GM21737 (cell line): ENCODE measurements at regions not wholly inside any gene's neighbourhood (a gene's known extent, or its start where the extent isn't known, plus 50 kb on each side); places are given as distances from the start of the nearest gene placed in this dataset.
"Not testable (repeated sequence)": the region's sequence is repeated elsewhere in the genome, so short reads cannot be mapped to it uniquely, and the experiment has no call there.

Experiments used
- ATAC-seq: cut with Tn5 transposase; IDR thresholded peaks from one replicate; pipeline ENCODE4 v1.9.1; 2021; ENCODE audit warnings: mild to moderate bottlenecking, moderate library complexity; ENCODE audit not compliant: unreplicated experiment

GRCh38 chr6:69623357-69623756, 173.5 kb downstream of the LMBRD1 start:
- ATAC-seq: no peak

DNA sequence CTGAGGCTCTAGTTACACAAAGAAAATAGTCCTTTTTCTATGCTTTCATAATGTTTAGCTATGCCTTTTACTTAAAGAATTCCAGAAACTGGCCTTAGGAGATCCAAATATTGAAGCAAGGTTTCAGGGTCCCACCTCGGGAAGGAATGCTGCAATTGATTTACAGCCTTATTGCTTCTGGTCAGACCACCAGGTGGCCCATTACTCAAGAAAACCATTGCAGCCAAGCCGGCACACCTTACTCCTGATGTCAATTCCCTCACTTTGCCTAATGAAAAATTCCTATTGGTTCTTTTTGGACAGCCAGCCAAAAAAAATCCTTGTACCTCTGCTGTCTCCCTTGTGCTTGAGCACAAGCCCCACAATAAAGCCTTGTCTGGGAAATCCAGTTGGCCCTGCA, 173.9 kb downstream of the LMBRD1 start:
- no peak for ATAC-seq

- ATAC-seq: no peak
Measured at GRCh38 chr6:69622230-69622629, 174.6 kb downstream of the LMBRD1 start.

GRCh38 chr6:69617163-69617562, 179.6 kb downstream of the LMBRD1 start:
- ATAC-seq: no peak

- no peak for ATAC-seq
Measured at GRCh38 chr6:69609836-69610472, 186.9 kb downstream of the LMBRD1 start.

- ATAC-seq: no peak
Measured at GRCh38 chr6:69601132-69601531, 195.7 kb downstream of the LMBRD1 start.

GRCh38 chr6:69594405-69594804, 202.4 kb downstream of the LMBRD1 start:
- ATAC-seq: no peak

DNA sequence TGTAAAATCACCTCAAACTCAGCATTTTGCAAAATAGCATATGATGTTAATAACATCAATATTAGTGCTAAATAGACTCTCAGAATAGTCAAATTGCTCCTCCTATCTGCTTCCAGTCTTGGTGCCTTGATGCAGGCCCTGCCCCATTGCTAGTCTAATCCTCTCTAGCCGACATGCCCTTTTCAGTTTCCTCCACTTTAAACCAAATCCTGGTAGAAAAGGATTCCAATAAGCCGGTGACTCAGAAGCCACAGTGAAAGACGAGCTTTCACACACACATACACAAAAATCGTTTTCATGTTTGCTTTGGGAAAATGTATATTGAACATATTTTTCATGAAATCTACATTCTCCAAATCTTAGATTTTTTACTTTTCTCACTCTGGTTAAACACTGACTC, 203.1 kb downstream of the LMBRD1 start:
- no peak for ATAC-seq

DNA sequence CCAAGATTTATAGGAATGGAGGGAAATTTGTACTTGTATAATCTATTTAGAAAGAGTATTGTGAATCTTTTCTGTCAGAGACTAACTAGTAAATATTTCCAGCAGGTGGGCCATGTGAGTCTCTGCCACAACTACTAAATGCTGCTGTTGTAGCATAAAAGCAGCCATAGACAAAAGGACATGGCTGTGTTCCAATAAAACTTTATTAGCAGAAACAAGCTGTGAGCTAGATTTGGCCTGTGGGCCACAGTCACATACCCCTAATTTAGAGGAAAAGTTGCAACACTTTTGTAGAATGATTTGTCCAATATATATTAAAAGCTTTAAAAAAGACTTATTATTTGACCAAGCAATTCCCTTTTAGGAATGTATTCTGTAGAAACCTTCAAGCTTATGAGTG, 207.2 kb downstream of the LMBRD1 start:
- no peak for ATAC-seq

GRCh38 chr6:69584913-69585729, 211.7 kb downstream of the LMBRD1 start:
- peak; percentile 81 for ATAC-seq

DNA sequence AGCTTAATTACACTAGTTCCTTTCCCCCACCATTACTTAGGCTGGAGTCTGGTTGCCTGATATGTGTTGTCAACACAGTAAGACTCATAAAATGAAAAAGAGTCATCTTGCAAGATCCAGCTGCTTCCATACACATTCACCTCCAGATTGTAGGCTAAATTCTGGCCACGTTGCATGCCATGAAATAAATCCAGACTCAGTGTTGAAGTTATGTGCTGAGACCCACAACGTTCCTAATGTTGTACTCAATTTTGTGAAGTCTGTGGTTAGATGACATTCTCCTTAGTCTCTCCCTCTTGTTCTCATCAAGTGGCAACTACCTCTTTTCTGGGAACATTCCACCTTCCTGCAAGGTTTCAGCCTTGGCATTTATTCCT, 212.3 kb downstream of the LMBRD1 start:
- no peak for ATAC-seq

- ATAC-seq: no peak
Measured at GRCh38 chr6:69581581-69581980, 215.2 kb downstream of the LMBRD1 start.

- ATAC-seq: no peak
Measured at GRCh38 chr6:69580706-69581105, 216.1 kb downstream of the LMBRD1 start.

GRCh38 chr6:69578361-69578890, 218.4 kb downstream of the LMBRD1 start:
- ATAC-seq: no peak

- ATAC-seq: no peak
Measured at GRCh38 chr6:69571234-69571633, 225.6 kb downstream of the LMBRD1 start.

DNA sequence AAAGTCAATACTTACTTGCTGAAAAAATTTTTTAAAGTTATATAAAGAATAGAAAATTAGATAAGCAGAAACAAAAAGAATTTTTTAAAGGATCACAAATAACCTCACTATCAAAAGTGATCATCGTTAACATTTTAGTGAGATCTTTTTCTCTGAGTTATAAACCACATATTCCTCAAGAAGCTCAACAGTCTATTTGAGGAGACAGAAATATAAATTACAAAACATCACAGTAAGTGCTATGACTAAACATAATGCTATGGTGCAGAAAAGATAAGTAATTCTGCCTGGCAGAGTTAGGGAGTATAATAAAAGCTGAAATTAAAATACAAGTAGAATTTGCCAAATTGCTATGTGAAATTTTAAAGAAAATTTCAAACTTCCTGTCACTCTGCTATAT, 226.7 kb downstream of the LMBRD1 start:
- no peak for ATAC-seq

- not testable (repeated sequence) for ATAC-seq
Measured at GRCh38 chr6:69560597-69560996, 236.2 kb downstream of the LMBRD1 start.

DNA sequence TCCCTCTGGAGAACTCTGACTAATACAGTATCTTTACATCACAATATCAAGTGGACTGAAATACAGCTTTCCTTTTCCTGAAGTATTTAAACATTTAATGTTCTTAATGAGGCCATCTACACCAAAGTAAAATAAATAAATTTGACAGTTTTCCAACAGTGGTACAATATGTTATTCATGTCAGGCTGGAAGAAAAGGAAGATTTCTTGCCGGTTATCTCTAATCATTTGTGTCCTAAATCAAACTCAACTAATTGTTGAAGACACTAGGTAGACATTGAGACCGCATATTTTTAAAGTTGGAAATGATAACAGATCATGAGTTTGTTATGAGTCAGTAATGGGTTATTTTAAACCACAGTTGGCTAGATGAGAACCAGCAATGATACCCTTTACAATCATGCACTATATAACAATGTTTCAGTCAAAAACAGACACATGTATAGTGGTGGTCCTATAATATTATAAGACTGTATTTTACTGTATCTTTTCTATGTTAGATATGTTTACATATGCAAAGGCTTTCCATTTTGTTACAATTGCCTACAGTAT, 241.6 kb downstream of the LMBRD1 start:
- ATAC-seq: no peak

GRCh38 chr6:69542494-69542893, 254.3 kb downstream of the LMBRD1 start:
- no peak for ATAC-seq

GRCh38 chr6:69527921-69528476, 268.8 kb downstream of the LMBRD1 start:
- ATAC-seq: no peak

GRCh38 chr6:69515480-69515879, 281.3 kb downstream of the LMBRD1 start:
- not testable (repeated sequence) for ATAC-seq

DNA sequence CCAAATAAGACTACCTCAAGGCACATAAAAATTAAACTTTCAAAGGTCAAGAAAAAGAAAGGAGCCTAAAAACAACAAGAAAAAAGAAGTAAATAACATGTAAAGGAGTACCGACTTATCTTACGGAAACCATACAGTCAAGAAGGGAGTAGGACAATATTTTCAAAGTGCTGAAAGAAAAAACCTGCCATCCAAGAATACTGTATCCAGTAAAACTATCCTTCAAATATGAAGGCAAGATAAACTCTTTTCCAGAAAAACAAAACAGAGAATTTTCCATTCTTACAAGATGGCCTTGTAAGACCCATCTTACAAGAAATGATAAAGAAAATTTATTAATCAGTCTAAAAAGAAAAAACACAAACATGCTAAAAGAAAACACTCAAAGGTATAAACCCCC, 302.2 kb downstream of the LMBRD1 start:
- ATAC-seq: no peak
